BJ (cell line): ENCODE measurements at regions not wholly inside any gene's neighbourhood (a gene's known extent, or its start where the extent isn't known, plus 50 kb on each side); places are given as distances from the start of the nearest gene placed in this dataset.
A peak's percentile ranks its signal among the peaks of the same experiment; 100 is the strongest.
"Not testable (repeated sequence)": the region's sequence is repeated elsewhere in the genome, so short reads cannot be mapped to it uniquely, and the experiment has no call there.

ENCODE experiments used
- CTCF ChIA-PET: fragments of 350-600 bp; formaldehyde crosslinking; extraction: SDS; loops from one replicate; lab custom pipeline; 2021; ENCODE audit warnings: antibody characterized with exemption, inconsistent platforms; lab: Yijun Ruan, JAX
- POLR2A ChIA-PET: fragments of 300-600 bp; sonication (Branson Sonifier 250); formaldehyde crosslinking; extraction: SDS; loops from one replicate; lab custom pipeline; 2021; ENCODE audit warnings: antibody characterized with exemption; lab: Charles Lee
- DNase-seq: peaks from one replicate; pipeline ENCODE4 v3.0.0-alpha.2; 2011; ENCODE audit warnings: low read depth
- H3K27me3 ChIP-seq: 2 replicates; pipeline ENCODE4 v1.6.0; 2011; ENCODE audit warnings: low read length; ENCODE audit not compliant: control insufficient read depth, insufficient read depth
- H3K36me3 ChIP-seq: 2 replicates; pipeline ENCODE4 v1.5.1; 2011; ENCODE audit warnings: low read length; ENCODE audit not compliant: control insufficient read depth, insufficient read depth
- H3K4me3 ChIP-seq: 2 replicates; pipeline ENCODE4 v1.5.1; 2011; ENCODE audit warnings: low read depth, mild to moderate bottlenecking, control low read depth, low read length
- CTCF ChIP-seq: IDR thresholded peaks from 2 replicates; pipeline ENCODE4 v1.5.1; 2011; ENCODE audit warnings: low read depth, mild to moderate bottlenecking, control low read depth, inconsistent platforms, low read length, moderate library complexity; ENCODE audit not compliant: insufficient read depth

GRCh38 chr5:125484742-125485641 lies 738.6 kb upstream of the ZNF608 start:
- peak; percentile 99 for DNase-seq
- TF ChIP-seq CTCF, result no peak
- POLR2A ChIA-PET, result interaction anchor here (0.5 to 0.6 kb wide), 2 partner anchors 76 to 327 kb away, joined by 3 to 4 read pairs; no protein-coding TSS in a partner anchor
- Histone ChIP-seq H3K4me3 (no peak overlapping the region), H3K27me3 (peaks cover 4% of the 10 kb centered on the region), H3K36me3 (no peaks in the 10 kb centered on the region)
- CTCF ChIA-PET, result no interaction called here

- Histone ChIP-seq H3K36me3 (no peaks in the 10 kb centered on the region), H3K27me3 (peaks cover 3% of the 10 kb centered on the region), H3K4me3 (no peak overlapping the region)
- ChIA-PET POLR2A (interaction anchor here (0.6 kb wide), 1 partner anchor 77 kb away, joined by 4 read pairs; no protein-coding TSS in a partner anchor), CTCF (interaction anchor here (0.6 to 1.0 kb wide), 2 partner anchors 21 to 796 kb away, joined by 3 read pairs; no protein-coding TSS in a partner anchor)
- TF ChIP-seq CTCF, result no peak
- no peak for DNase-seq
These were observed 739.3 kb upstream of the ZNF608 start for GRCh38 chr5:125485771-125486170.

DNA sequence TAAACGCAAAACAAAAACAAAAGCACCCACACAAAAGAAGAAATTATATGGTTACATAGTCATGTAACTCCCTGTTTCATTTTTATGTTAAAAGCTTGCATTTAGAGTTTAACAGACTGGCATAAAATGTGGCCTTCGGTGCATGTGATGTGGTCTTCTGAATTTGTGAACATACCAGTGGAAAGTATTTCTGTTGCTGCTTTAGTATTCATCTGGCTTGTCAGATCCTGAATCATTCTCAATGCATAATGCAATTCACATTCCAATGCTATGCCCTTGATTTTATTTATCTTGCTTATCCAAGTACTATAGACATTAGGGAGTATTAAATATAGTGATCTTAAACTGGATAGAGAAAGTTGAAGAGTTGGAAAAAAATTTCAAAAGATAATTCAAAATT lies 740.2 kb upstream of the ZNF608 start:
- ChIA-PET CTCF (interaction anchor here (1.0 kb wide), 1 partner anchor 22 kb away, joined by 3 read pairs; no protein-coding TSS in a partner anchor), POLR2A (no interaction called here)
- H3K4me3 ChIP-seq, result no peak overlapping the region
- H3K36me3 ChIP-seq, result no peaks in the 10 kb centered on the region
- DNase-seq, result no peak
- TF ChIP-seq CTCF, result no peak
- H3K27me3 ChIP-seq, result peaks cover 3% of the 10 kb centered on the region

- POLR2A ChIA-PET, result no interaction called here
- DNase-seq, result no peak
- CTCF ChIA-PET, result no interaction called here
- no peak for TF ChIP-seq CTCF
- H3K27me3 ChIP-seq, result peaks cover 3% of the 10 kb centered on the region
- H3K36me3 ChIP-seq, result no peaks in the 10 kb centered on the region
- H3K4me3 ChIP-seq, result no peak overlapping the region
These were observed 740.8 kb upstream of the ZNF608 start for GRCh38 chr5:125487231-125487630.

GRCh38 chr5:125487652-125488051 lies 741.2 kb upstream of the ZNF608 start:
- H3K27me3 ChIP-seq, CTCF ChIA-PET, H3K36me3 ChIP-seq, H3K4me3 ChIP-seq, DNase-seq, POLR2A ChIA-PET: not testable (repeated sequence)
